Panc1 (cell line): ENCODE measurements at regions not wholly inside any gene's neighbourhood (a gene's known extent, or its start where the extent isn't known, plus 50 kb on each side); places are given as distances from the start of the nearest gene placed in this dataset.

ENCODE experiments used
- ATAC-seq: fragments of 200-7000 bp; cut with Tn5 transposase; 2 replicates; pipeline ENCODE4 v1.9.1; 2020; ENCODE audit warnings: mild to moderate bottlenecking, moderate library complexity
- BruUV-seq: library from RNA; stranded (reverse); fragments of 400-500 nt; replicated peaks from 2 replicates; lab custom pipeline; 2021; lab: Mats Ljungman, UMichigan
- CTCF ChIA-PET: fragments of 300-600 bp; sonication (Branson Sonifier 250); formaldehyde crosslinking; loops from one replicate; lab custom pipeline; 2022; ENCODE audit warnings: antibody characterized with exemption; lab: Charles Lee
- POLR2A ChIA-PET: fragments of 300-600 bp; sonication (Branson Sonifier 250); formaldehyde crosslinking; loops from one replicate; lab custom pipeline; 2022; ENCODE audit warnings: antibody characterized with exemption; lab: Charles Lee
- DNase-seq: peaks from one replicate; pipeline ENCODE4 v3.0.0-alpha.2; 2010; ENCODE audit warnings: low read depth, low spot score
- H3K27ac ChIP-seq: 2 replicates; pipeline ENCODE4 v1.5.1; 2011; ENCODE audit warnings: mild to moderate bottlenecking, low read length, inconsistent platforms
- H3K27me3 ChIP-seq: fragments of 200-500 bp; sonication (Bioruptor generic); 2 replicates; pipeline ENCODE4 v1.6.0; 2014; ENCODE audit warnings: low read length, inconsistent platforms; ENCODE audit not compliant: control insufficient read depth, insufficient read depth
- H3K36me3 ChIP-seq: fragments of 200-500 bp; sonication (Bioruptor generic); 2 replicates; pipeline ENCODE4 v1.5.1; 2014; ENCODE audit warnings: inconsistent platforms, mild to moderate bottlenecking, low read length, moderate library complexity; ENCODE audit not compliant: control insufficient read depth, insufficient read depth
- H3K4me1 ChIP-seq: 2 replicates; pipeline ENCODE4 v1.5.1; 2011; ENCODE audit warnings: inconsistent platforms, mild to moderate bottlenecking, low read length, moderate library complexity; ENCODE audit not compliant: control insufficient read depth, insufficient read depth
- H3K4me3 ChIP-seq, 2 experiments: 2 replicates each; pipeline ENCODE4 v1.5.1; 2011 to 2012; ENCODE audit warnings: low read depth in 2 of 2, low read length in 2 of 2, mild to moderate bottlenecking in 2 of 2, inconsistent platforms in 1 of 2, moderate library complexity in 1 of 2
- H3K9me3 ChIP-seq: fragments of 200-500 bp; sonication (Bioruptor generic); 2 replicates; pipeline ENCODE4 v1.5.1; 2014; ENCODE audit warnings: low read depth, mild to moderate bottlenecking, inconsistent platforms, low read length, moderate library complexity; ENCODE audit not compliant: control insufficient read depth, insufficient read depth
- CTCF ChIP-seq: fragments of 450-650 bp; IDR thresholded peaks from 2 replicates; pipeline ENCODE4 v1.5.1; 2017; ENCODE audit warnings: mild to moderate bottlenecking
- POLR2AphosphoS5 ChIP-seq: IDR thresholded peaks from 2 replicates; pipeline ENCODE4 v1.6.1; 2012; ENCODE audit warnings: mild to moderate bottlenecking, low read depth, low read length, moderate library complexity
- REST ChIP-seq, 2 experiments: IDR thresholded peaks; 2 replicates each; pipeline ENCODE4 v1.6.1; 2011 to 2012; ENCODE audit warnings: low read depth in 2 of 2, control low read depth in 1 of 2, low read length in 1 of 2, mild to moderate bottlenecking in 1 of 2, moderate library complexity in 1 of 2; ENCODE audit not compliant: insufficient read depth in 1 of 2
- SIN3A ChIP-seq: IDR thresholded peaks from 2 replicates; pipeline ENCODE4 v1.6.1; 2012; ENCODE audit warnings: low read depth, mild to moderate bottlenecking, low read length, moderate library complexity, borderline replicate concordance; ENCODE audit not compliant: insufficient read depth
- TCF7L2 ChIP-seq: IDR thresholded peaks from 2 replicates; pipeline ENCODE4 v1.6.1; 2011; ENCODE audit warnings: mild to moderate bottlenecking, low read depth, low read length, inconsistent platforms
- in situ Hi-C: cut with HindIII; loops from 2 replicates; pipeline ENCODE4 v1.10.0; 2016; ENCODE audit warnings: low sequenced_read_pairs, low pct_unique_long_range_greater_than_20kb
- intact Hi-C: fragments of 100-400 bp; cut with micrococcal nuclease; formaldehyde crosslinking; loops from one replicate; pipeline ENCODE4 v1.10.0; 2022; ENCODE audit not compliant: unreplicated experiment

GRCh38 chr14:97028382-97028781 lies 231.2 kb downstream of the VRK1 start:
- no peaks in the 10 kb centered on the region for H3K9me3 ChIP-seq
- BruUV-seq: no TSS peak
- CTCF ChIA-PET: no interaction called here
- intact Hi-C loops (no loop called here), in situ Hi-C loops (no loop called here)
- TF ChIP-seq CTCF: no peak
- no peak for TF ChIP-seq REST (IDR thresholded peaks at IDR 0.05; ENCODE audit: insufficient read depth in 1 of 2, low read depth in 2 of 2, low read length in 1 of 2)
- no peak for TF ChIP-seq SIN3A
- TF ChIP-seq POLR2AphosphoS5: no peak
- TF ChIP-seq TCF7L2: no peak
- no peak overlapping the region for H3K27ac ChIP-seq
- H3K36me3 ChIP-seq: no peaks in the 10 kb centered on the region
- no peak overlapping the region for H3K4me3 ChIP-seq
- POLR2A ChIA-PET: no interaction called here
- DNase-seq (no peak), ATAC-seq (no peak)
- no peaks in the 10 kb centered on the region for H3K4me1 ChIP-seq
- H3K27me3 ChIP-seq: no peaks in the 10 kb centered on the region

- POLR2A ChIA-PET: no interaction called here
- no TSS peak for BruUV-seq
Measured at GRCh38 chr14:97029800-97030199, 232.6 kb downstream of the VRK1 start.

More at GRCh38 chr14:97029800-97030199, 232.6 kb downstream of the VRK1 start:
- DNase-seq (no peak), ATAC-seq (no peak)
- CTCF ChIA-PET: no interaction called here
- intact Hi-C loops (no loop called here), in situ Hi-C loops (no loop called here)
- H3K4me3 ChIP-seq: no peak overlapping the region
- no peaks in the 10 kb centered on the region for H3K27me3 ChIP-seq
- no peaks in the 10 kb centered on the region for H3K4me1 ChIP-seq
- H3K9me3 ChIP-seq: no peaks in the 10 kb centered on the region
- no peak for TF ChIP-seq POLR2AphosphoS5
- TF ChIP-seq TCF7L2: no peak
- TF ChIP-seq CTCF: no peak
- no peak for TF ChIP-seq SIN3A
- no peak for TF ChIP-seq REST (IDR thresholded peaks at IDR 0.05; ENCODE audit: insufficient read depth in 1 of 2, low read depth in 2 of 2, low read length in 1 of 2)
- H3K27ac ChIP-seq: no peak overlapping the region
- no peaks in the 10 kb centered on the region for H3K36me3 ChIP-seq
